Right kidney (tissue), 1 donor: ENCODE measurements at regions not wholly inside any gene's neighbourhood (a gene's known extent, or its start where the extent isn't known, plus 50 kb on each side); places are given as distances from the start of the nearest gene placed in this dataset.
A peak's percentile ranks its signal among the peaks of the same experiment; 100 is the strongest.

ENCODE experiments used
- DNase-seq: peaks from one replicate; pipeline ENCODE4 v3.0.0-alpha.2; 2016

- peak; percentile 73 for DNase-seq
These were observed 73.4 kb upstream of the KCNMA1 start for GRCh38 chr10:77710759-77711682.

DNA sequence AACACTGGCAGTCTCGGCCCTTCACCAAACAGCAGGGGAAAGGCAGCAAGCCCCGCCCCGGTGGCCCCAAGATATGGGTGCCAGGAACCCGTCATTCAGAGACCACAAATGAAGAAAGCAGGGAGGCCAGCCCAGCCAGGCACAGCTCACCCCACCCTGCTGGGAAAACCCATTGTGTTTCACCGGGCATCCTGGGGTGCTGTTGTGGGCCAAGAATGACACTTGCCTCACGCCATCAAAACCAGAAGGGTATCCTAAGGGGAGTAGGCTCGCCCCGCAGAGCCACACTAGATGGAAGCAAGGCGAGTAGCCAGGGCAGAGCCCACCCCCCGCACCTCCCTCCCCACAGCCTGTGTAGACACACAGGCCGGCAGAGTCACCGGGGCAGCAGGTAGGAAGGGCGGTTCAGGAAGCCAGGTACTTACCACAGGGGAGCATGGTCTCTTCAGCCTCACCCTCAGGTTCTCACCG lies 72.5 kb upstream of the KCNMA1 start:
- DNase-seq: no peak

DNA sequence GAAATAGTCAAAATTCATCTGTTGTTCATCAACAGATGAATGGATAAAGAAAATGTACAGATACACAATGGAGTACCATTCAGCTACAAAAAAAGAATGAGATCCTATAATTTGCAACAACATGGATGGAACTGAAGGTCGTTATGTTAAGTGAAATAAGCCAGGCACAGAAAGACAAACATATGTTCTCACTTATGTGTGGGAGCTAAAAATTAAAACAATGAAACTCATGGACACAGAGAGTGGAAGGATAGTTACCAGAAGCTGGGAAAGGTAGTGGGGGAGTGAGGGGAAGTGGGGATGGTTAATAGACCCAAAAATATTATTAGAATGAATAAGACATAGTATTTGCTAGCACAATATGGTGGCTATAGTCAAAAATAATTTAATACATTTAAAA lies 70.0 kb upstream of the KCNMA1 start:
- DNase-seq: no peak

- no peak for DNase-seq
These were observed 64.6 kb upstream of the KCNMA1 start for GRCh38 chr10:77702166-77702565.

DNA sequence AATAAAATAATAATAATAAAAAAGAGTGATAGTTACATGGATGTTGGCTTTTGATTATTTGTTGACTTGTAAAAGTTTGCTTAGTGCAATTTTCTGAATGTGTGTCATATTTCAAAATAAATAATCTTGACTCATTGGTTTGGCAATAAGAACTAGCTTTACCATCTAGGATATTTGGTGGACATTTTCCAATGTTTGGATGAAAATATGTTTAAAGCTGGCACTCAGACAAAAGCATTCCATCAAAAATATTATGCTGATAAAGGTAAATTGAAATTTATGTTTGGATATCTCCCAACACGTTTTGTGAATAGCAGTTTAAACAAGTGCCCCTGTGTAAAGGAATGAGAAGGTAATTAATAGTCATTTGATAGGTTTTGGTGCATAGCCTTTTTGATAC lies 62.5 kb upstream of the KCNMA1 start:
- DNase-seq: no peak

GRCh38 chr10:77699080-77699645 lies 61.6 kb upstream of the KCNMA1 start:
- DNase-seq: no peak

DNA sequence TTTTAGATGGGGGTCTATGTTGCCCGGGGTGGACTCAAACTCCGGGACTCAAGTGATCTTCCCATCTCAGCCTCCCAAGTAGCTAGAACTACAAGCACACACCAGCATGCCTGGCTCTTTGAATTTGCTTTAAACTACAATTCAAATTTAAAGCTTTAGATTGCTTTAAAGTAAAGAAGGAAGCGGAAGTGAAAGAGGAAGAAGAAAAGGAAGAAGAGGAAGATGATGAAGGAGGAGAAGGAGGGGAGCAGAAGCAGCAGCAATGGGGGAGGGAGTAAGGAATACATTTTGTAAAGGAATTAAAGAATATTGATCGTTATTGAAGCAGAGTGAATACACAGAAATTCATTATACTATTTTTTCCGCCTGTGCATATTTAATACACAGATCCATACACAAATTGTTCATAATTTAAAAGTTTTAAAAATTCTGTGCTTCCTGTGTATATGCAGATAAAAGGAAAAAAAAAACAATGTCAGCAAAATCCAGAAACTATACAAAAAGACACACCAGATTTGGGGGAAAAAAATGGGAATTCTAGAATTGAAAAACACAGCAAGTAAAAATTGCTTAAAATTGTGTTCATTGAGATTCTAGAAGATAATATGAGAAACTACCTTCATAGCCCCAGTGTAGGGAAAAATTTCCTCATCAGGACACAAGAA lies 60.8 kb upstream of the KCNMA1 start:
- no peak for DNase-seq

DNA sequence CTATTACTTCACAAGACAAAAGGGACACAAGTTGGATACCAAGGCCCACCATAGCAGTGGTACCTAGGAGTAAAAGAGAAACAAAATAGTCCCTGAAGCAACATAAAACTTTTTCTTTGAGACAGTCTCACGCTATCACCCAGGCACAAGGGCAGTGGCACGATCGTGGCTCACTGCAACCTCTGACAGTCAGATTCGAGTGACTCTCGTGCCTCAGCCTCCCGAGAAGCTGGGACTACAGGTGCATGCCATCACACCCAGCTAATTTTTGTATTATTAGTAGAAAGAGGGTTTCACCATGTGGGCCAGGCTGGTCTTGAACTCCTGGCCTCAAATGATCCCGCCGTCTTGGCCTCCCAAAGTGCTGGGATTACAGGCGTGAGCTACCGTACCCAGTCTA lies 59.0 kb upstream of the KCNMA1 start:
- no peak for DNase-seq

- no peak for DNase-seq
These were observed 57.6 kb upstream of the KCNMA1 start for GRCh38 chr10:77695186-77695585.

DNA sequence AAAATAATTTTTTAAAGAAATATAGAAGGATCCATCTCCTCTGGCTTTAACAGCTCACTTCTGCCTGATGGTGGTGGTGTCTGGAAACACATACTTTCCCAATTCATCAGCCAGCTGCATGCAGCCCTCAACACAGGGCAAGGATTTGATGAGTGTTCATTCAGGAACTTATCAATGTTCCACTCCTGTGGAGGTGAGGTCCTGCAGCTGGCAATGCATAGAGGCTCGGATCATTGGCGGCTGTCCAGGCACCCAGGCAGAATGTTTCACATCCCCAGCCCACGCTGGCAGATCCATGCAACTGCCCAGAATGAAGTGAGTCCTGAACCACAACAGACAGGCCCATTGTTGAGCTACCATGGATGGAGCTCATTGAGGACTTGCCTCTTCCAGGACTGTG lies 55.2 kb upstream of the KCNMA1 start:
- DNase-seq: no peak

DNA sequence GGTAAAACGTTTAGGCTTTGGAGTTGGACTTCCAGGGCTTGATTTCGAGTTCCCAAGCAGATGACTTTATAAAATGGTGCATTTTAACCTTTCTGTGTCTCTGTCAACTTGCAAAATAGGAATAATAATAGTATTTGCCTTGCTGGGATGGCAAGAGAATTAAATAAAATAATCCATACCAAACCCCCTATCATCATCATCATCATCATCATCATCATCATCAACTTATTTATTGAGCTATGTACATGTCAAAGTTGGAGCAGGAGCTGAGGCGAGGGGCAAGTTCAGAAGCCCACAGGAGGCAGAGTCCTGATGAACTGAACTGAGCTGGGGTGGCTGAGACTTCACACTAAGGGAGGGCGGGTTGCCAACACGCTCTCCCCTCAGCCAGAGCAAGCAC lies 51.7 kb upstream of the KCNMA1 start:
- no peak for DNase-seq

- DNase-seq: no peak
These were observed 50.0 kb upstream of the KCNMA1 start for GRCh38 chr10:77687621-77688020.
